IMR-90 (cell line): ENCODE measurements at regions not wholly inside any gene's neighbourhood (a gene's known extent, or its start where the extent isn't known, plus 50 kb on each side); places are given as distances from the start of the nearest gene placed in this dataset.

Experiments
- POLR2A ChIP-seq: IDR thresholded peaks from 2 replicates; pipeline ENCODE4 v1.6.1; 2012; ENCODE audit warnings: mild to moderate bottlenecking, low read depth, low read length
- RFX5 ChIP-seq: IDR thresholded peaks from 2 replicates; pipeline ENCODE4 v1.8.0; 2012; ENCODE audit warnings: low read depth, mild to moderate bottlenecking, low read length, moderate library complexity
- TF ChIP-seq, protein P1 (sequence below): conservative IDR thresholded peaks from 2 replicates; pipeline ENCODE4 v1.5.1; 2012; ENCODE audit warnings: mild to moderate bottlenecking, low read depth, low read length, improper control_type of control experiment

DNA sequence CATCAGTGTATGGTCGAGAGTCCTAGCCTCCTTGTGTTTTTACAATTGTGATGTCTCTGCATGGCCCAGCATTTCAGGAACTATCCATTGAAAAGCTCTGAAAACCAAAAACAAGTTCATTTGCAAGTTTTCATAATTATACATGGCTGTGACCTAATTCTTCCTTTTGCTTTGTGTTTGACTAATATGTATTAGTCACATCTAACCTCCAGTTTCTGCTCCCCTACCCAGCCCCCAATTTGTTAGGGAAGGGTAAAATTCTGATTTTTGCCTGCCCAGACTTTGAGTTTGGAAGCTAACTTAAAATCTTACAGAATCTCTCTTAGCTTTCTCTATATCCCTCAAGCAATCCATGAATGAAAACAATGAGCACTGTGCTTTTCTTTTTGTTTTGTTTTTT, 128.2 kb upstream of the SEMA6A start:
- TF ChIP-seq, protein P1, sequence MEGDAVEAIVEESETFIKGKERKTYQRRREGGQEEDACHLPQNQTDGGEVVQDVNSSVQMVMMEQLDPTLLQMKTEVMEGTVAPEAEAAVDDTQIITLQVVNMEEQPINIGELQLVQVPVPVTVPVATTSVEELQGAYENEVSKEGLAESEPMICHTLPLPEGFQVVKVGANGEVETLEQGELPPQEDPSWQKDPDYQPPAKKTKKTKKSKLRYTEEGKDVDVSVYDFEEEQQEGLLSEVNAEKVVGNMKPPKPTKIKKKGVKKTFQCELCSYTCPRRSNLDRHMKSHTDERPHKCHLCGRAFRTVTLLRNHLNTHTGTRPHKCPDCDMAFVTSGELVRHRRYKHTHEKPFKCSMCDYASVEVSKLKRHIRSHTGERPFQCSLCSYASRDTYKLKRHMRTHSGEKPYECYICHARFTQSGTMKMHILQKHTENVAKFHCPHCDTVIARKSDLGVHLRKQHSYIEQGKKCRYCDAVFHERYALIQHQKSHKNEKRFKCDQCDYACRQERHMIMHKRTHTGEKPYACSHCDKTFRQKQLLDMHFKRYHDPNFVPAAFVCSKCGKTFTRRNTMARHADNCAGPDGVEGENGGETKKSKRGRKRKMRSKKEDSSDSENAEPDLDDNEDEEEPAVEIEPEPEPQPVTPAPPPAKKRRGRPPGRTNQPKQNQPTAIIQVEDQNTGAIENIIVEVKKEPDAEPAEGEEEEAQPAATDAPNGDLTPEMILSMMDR, result no peak
- no peak for TF ChIP-seq POLR2A
- TF ChIP-seq RFX5, result no peak
